IMR-90 (cell line): ENCODE measurements at regions not wholly inside any gene's neighbourhood (a gene's known extent, or its start where the extent isn't known, plus 50 kb on each side); places are given as distances from the start of the nearest gene placed in this dataset.
"Not testable (repeated sequence)": the region's sequence is repeated elsewhere in the genome, so short reads cannot be mapped to it uniquely, and the experiment has no call there.

ENCODE experiments used
- ATAC-seq: fragments of 200-7000 bp; cut with Tn5 transposase; 2 replicates; pipeline ENCODE4 v1.9.1; 2020; ENCODE audit warnings: low read depth, mild to moderate bottlenecking, moderate library complexity
- BruUV-seq: library from RNA; stranded (reverse); fragments of 400-500 nt; replicated peaks from 2 replicates; lab custom pipeline; 2021; lab: Mats Ljungman, UMichigan
- CTCF ChIA-PET: fragments of 300-600 bp; formaldehyde crosslinking; extraction: SDS; loops from one replicate; lab custom pipeline; 2021; ENCODE audit warnings: antibody characterized with exemption; lab: Yijun Ruan, JAX
- POLR2A ChIA-PET: fragments of 300-600 bp; sonication (Branson Sonifier 250); formaldehyde crosslinking; loops from one replicate; lab custom pipeline; 2022; ENCODE audit warnings: antibody characterized with exemption; ENCODE audit not compliant: unreplicated experiment; lab: Charles Lee
- DNase-seq: peaks from one replicate; pipeline ENCODE4 v3.0.0; 2013
- H2AFZ ChIP-seq: replicated peaks from 2 replicates; pipeline ENCODE3; 2013; ENCODE audit warnings: low read length, mild to moderate bottlenecking; ENCODE audit not compliant: poor library complexity
- H2AK5ac ChIP-seq: 2 replicates; pipeline ENCODE4 v1.6.1; 2013; ENCODE audit warnings: low read depth, low read length, inconsistent platforms
- H2AK9ac ChIP-seq: replicated peaks from 2 replicates; pipeline ENCODE3; 2013; ENCODE audit warnings: mild to moderate bottlenecking, low read depth, low read length, moderate library complexity; ENCODE audit not compliant: poor library complexity
- H2BK120ac ChIP-seq: 2 replicates; pipeline ENCODE4 v1.6.1; 2013; ENCODE audit warnings: low read depth, low read length, inconsistent platforms
- H2BK15ac ChIP-seq: 3 replicates; pipeline ENCODE4 v1.6.1; 2013; ENCODE audit warnings: low read depth, low read length, inconsistent platforms
- H2BK20ac ChIP-seq: 2 replicates; pipeline ENCODE4 v1.6.1; 2013; ENCODE audit warnings: low read depth, mild to moderate bottlenecking, inconsistent platforms, low read length, moderate library complexity
- H2BK5ac ChIP-seq: 2 replicates; pipeline ENCODE4 v1.6.1; 2013; ENCODE audit warnings: mild to moderate bottlenecking, low read depth, low read length, inconsistent platforms; ENCODE audit not compliant: poor library complexity, severe bottlenecking
- H3K14ac ChIP-seq: replicated peaks from 2 replicates; pipeline ENCODE4 v1.6.1; 2013; ENCODE audit warnings: low read depth, low read length, inconsistent platforms
- H3K18ac ChIP-seq: 2 replicates; pipeline ENCODE4 v1.6.1; 2013; ENCODE audit warnings: low read depth, low read length, control low read depth
- H3K23ac ChIP-seq: 2 replicates; pipeline ENCODE4 v1.6.1; 2013; ENCODE audit warnings: low read depth, low read length, inconsistent platforms
- H3K27ac ChIP-seq: 2 replicates; pipeline ENCODE4 v1.5.1; 2013; ENCODE audit warnings: mild to moderate bottlenecking, control low read depth, low read length; ENCODE audit not compliant: insufficient read depth
- H3K27me3 ChIP-seq: 2 replicates; pipeline ENCODE4 v1.6.1; 2013; ENCODE audit warnings: low read length; ENCODE audit not compliant: control insufficient read depth, insufficient read depth
- H3K36me3 ChIP-seq: 2 replicates; pipeline ENCODE4 v1.6.1; 2013; ENCODE audit warnings: low read length, mixed read lengths; ENCODE audit not compliant: control insufficient read depth, insufficient read depth
- H3K4ac ChIP-seq: 2 replicates; pipeline ENCODE4 v1.6.1; 2013; ENCODE audit warnings: low read depth, low read length, inconsistent platforms
- H3K4me1 ChIP-seq: 2 replicates; pipeline ENCODE4 v1.6.1; 2013; ENCODE audit warnings: low read length, mixed read lengths; ENCODE audit not compliant: control insufficient read depth, insufficient read depth
- H3K4me2 ChIP-seq: 2 replicates; pipeline ENCODE4 v1.6.1; 2013; ENCODE audit warnings: low read depth, mild to moderate bottlenecking, control low read depth, low read length, moderate library complexity
- H3K4me3 ChIP-seq: 2 replicates; pipeline ENCODE4 v1.5.1; 2013; ENCODE audit warnings: low read depth, mild to moderate bottlenecking, control low read depth, low read length, moderate library complexity; ENCODE audit not compliant: insufficient read depth
- H3K56ac ChIP-seq: 2 replicates; pipeline ENCODE4 v1.6.1; 2013; ENCODE audit warnings: low read length, inconsistent platforms; ENCODE audit not compliant: insufficient read depth; ENCODE audit errors: extremely low read depth
- H3K79me1 ChIP-seq, 2 experiments: 2 replicates each; pipeline ENCODE4 v1.6.1; 2013; ENCODE audit warnings: low read length in 2 of 2, inconsistent platforms in 1 of 2, low read depth in 1 of 2
- H3K9ac ChIP-seq: 2 replicates; pipeline ENCODE4 v1.6.1; 2013; ENCODE audit warnings: low read depth, low read length, control low read depth
- H3K9me1 ChIP-seq: 2 replicates; pipeline ENCODE4 v1.6.1; 2013; ENCODE audit warnings: low read length, inconsistent platforms; ENCODE audit not compliant: insufficient read depth
- H3K9me3 ChIP-seq: 2 replicates; pipeline ENCODE4 v1.6.1; 2013; ENCODE audit warnings: low read length; ENCODE audit not compliant: control insufficient read depth, insufficient read depth
- H4K20me1 ChIP-seq: 2 replicates; pipeline ENCODE4 v1.6.1; 2013; ENCODE audit warnings: low read length, inconsistent platforms; ENCODE audit not compliant: insufficient read depth
- H4K5ac ChIP-seq: 2 replicates; pipeline ENCODE4 v1.6.1; 2013; ENCODE audit warnings: mild to moderate bottlenecking, low read depth, low read length, control low read depth
- H4K8ac ChIP-seq, 2 experiments: 2 replicates each; pipeline ENCODE4 v1.6.1; 2013; ENCODE audit warnings: low read depth in 2 of 2, low read length in 2 of 2, control low read depth in 1 of 2, inconsistent platforms in 1 of 2
- H4K91ac ChIP-seq: 2 replicates; pipeline ENCODE4 v1.6.1; 2013; ENCODE audit warnings: low read depth, low read length, inconsistent platforms; ENCODE audit not compliant: insufficient read depth
- WGBS, 2 experiments: methylation state at CpG; one replicate each; pipeline versions ENCODE4 v1.1.5 to v1.1.7; 2013; ENCODE audit warnings: missing lambda C conversion rate in 2 of 2; ENCODE audit not compliant: insufficient read length in 1 of 2; ENCODE audit errors: extremely low coverage in 2 of 2; 5-methylcytosine and 5-hydroxymethylcytosine counted together
- dilution Hi-C: fragments of 300-500 bp; cut with HindIII; formaldehyde crosslinking; loops from one replicate; pipeline ENCODE4 v1.14.3; 2018; ENCODE audit warnings: low sequenced_read_pairs; ENCODE audit not compliant: unreplicated experiment
- in situ Hi-C: fragments of 300-500 bp; cut with MboI; formaldehyde crosslinking; loops from 3 replicates; pipeline ENCODE4 v1.14.3; 2019; ENCODE audit warnings: low sequenced_read_pairs, inconsistent platforms, mixed read lengths
- intact Hi-C: fragments of 100-400 bp; cut with micrococcal nuclease; formaldehyde crosslinking; loops from 2 replicates; pipeline ENCODE4 v1.10.0; 2022

DNA sequence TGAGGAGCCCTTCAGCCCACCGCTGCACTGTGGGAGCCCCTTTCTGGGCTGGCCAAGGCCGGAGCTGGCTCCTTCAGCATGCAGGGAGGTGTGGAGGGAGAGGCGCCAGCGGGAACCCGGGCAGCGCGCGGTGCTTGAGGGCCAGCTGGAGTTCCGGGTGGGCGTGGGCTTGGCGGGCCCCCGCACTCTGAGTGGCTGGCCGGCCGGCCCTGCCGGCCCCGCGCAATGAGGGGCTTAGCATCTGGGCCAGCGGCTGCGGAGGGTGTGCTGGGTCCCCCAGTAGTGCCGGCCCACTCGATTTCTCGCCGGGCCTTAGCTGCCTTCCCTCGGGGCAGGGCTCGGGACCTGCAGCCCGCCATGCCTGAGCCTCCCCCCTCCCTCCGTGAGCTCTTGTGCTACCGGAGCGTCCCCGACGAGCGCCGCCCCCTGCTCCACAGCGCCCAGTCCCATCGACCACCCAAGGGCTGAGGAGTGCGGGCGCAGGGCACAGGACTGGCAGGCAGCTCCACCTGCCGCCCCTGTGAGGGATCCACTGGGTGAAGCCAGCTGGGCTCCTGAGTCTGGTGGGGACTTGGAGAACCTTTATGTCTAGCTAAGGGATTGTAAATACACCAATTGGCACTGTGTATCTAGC lies 55.0 kb upstream of the DYNC1LI1 start:
- CTCF ChIA-PET, result interaction anchor here (0.7 kb wide), 1 partner anchor 80 kb away, joined by 3 read pairs; no protein-coding TSS in a partner anchor

More for the DNA sequence above, 55.0 kb upstream of the DYNC1LI1 start:
- H3K9me1 ChIP-seq, H4K8ac ChIP-seq, H3K14ac ChIP-seq, H3K27ac ChIP-seq, H2AK9ac ChIP-seq, H2AFZ ChIP-seq, H3K27me3 ChIP-seq, H4K20me1 ChIP-seq, H2AK5ac ChIP-seq, H3K9me3 ChIP-seq, H3K56ac ChIP-seq, H4K5ac ChIP-seq, H2BK20ac ChIP-seq, in situ Hi-C loops, H3K79me1 ChIP-seq, H3K4me3 ChIP-seq, BruUV-seq, H2BK5ac ChIP-seq, H3K23ac ChIP-seq, H3K18ac ChIP-seq, H3K4ac ChIP-seq, H3K36me3 ChIP-seq, intact Hi-C loops, H2BK120ac ChIP-seq, dilution Hi-C loops, H3K4me2 ChIP-seq, H4K91ac ChIP-seq, H3K9ac ChIP-seq, DNase-seq, ATAC-seq, H3K4me1 ChIP-seq, H2BK15ac ChIP-seq: not testable (repeated sequence)
- 83% methylated on average over 9 of the region's 38 CpGs; no CpG with 5 or more reads in 1 of the 2 experiments for WGBS, 2 experiments
- POLR2A ChIA-PET, result interaction anchor here (0.6 kb wide), 1 partner anchor 48 kb away, joined by 3 read pairs; no protein-coding TSS in a partner anchor
